Keratinocyte (primary cell): ENCODE measurements at regions not wholly inside any gene's neighbourhood (a gene's known extent, or its start where the extent isn't known, plus 50 kb on each side); places are given as distances from the start of the nearest gene placed in this dataset.

Source experiments
- DNase-seq: peaks from one replicate; pipeline ENCODE4 v3.0.0-alpha.2; 2011; ENCODE audit warnings: low read depth, missing footprints, low spot score
- FAIRE-seq: peaks from 2 replicates; lab custom pipeline; 2011; peaks lifted over from hg19 to GRCh38; lab: Jason Lieb, UNC
- H2AFZ ChIP-seq: 2 replicates; pipeline ENCODE4 v1.6.0; 2012; ENCODE audit warnings: low read length, control low read depth, inconsistent platforms; ENCODE audit not compliant: control insufficient read depth
- H3K27ac ChIP-seq: 2 replicates; pipeline ENCODE4 v1.5.1; 2011; ENCODE audit warnings: low read length; ENCODE audit not compliant: control insufficient read depth, insufficient read depth
- H3K27me3 ChIP-seq: 3 replicates; pipeline ENCODE4 v1.6.0; 2011; ENCODE audit warnings: low read length; ENCODE audit not compliant: control insufficient read depth, insufficient read depth; ENCODE audit errors: extremely low read depth
- H3K36me3 ChIP-seq, 2 experiments: 2 replicates in 1 of 2; 3 replicates in 1 of 2; pipeline ENCODE4 v1.5.1; 2011; ENCODE audit warnings: low read length in 2 of 2, mild to moderate bottlenecking in 1 of 2; ENCODE audit not compliant: control insufficient read depth in 2 of 2, insufficient read depth in 2 of 2; ENCODE audit errors: extremely low read depth in 1 of 2
- H3K4me1 ChIP-seq: 3 replicates; pipeline ENCODE4 v1.5.1; 2011; ENCODE audit warnings: low read length; ENCODE audit not compliant: control insufficient read depth, insufficient read depth; ENCODE audit errors: extremely low read depth
- H3K4me2 ChIP-seq: 3 replicates; pipeline ENCODE4 v1.6.0; 2011; ENCODE audit warnings: low read depth, low read length; ENCODE audit not compliant: control insufficient read depth, insufficient read depth; ENCODE audit errors: extremely low read depth
- H3K4me3 ChIP-seq, 3 experiments: fragments of 200-600 bp in 1 of 3; sonication (generic) in 1 of 3; 2 replicates in 2 of 3; 3 replicates in 1 of 3; pipeline ENCODE4 v1.5.1; 2011 to 2016; ENCODE audit warnings: low read length in 3 of 3, mild to moderate bottlenecking in 3 of 3, control low read depth in 2 of 3, inconsistent platforms in 1 of 3, low read depth in 1 of 3, mixed read lengths in 1 of 3, mixed run types in 1 of 3, moderate library complexity in 1 of 3; ENCODE audit not compliant: control insufficient read depth in 2 of 3, insufficient read depth in 2 of 3; ENCODE audit errors: extremely low read depth in 1 of 3
- H3K79me2 ChIP-seq: 2 replicates; pipeline ENCODE4 v1.6.0; 2012; ENCODE audit warnings: low read length; ENCODE audit not compliant: control insufficient read depth, insufficient read depth
- H3K9ac ChIP-seq: 3 replicates; pipeline ENCODE4 v1.6.0; 2011; ENCODE audit warnings: low read length; ENCODE audit not compliant: control insufficient read depth, insufficient read depth; ENCODE audit errors: extremely low read depth
- H3K9me1 ChIP-seq: 3 replicates; pipeline ENCODE4 v1.6.0; 2011; ENCODE audit warnings: low read length; ENCODE audit not compliant: control insufficient read depth, insufficient read depth; ENCODE audit errors: extremely low read depth
- H3K9me3 ChIP-seq: 2 replicates; pipeline ENCODE4 v1.5.1; 2012; ENCODE audit warnings: low read depth, low read length; ENCODE audit not compliant: control insufficient read depth
- H4K20me1 ChIP-seq: 3 replicates; pipeline ENCODE4 v1.6.0; 2011; ENCODE audit warnings: low read length; ENCODE audit not compliant: control insufficient read depth, insufficient read depth; ENCODE audit errors: extremely low read depth
- EZH2 ChIP-seq: IDR thresholded peaks from one replicate; pipeline ENCODE4 v1.6.1; 2012; ENCODE audit warnings: inconsistent platforms, mild to moderate bottlenecking, low read length, moderate library complexity
- dilution Hi-C: fragments of 300-500 bp; cut with MboI; formaldehyde crosslinking; loops from one replicate; pipeline ENCODE4 v1.7.0; 2020; ENCODE audit warnings: low sequenced_read_pairs; ENCODE audit not compliant: extremely low pct_ligation_motif_present
- TF ChIP-seq, protein P1 (sequence below), 3 experiments: IDR thresholded peaks in 1 of 3; conservative IDR thresholded peaks in 1 of 3; optimal IDR thresholded peaks in 1 of 3; 2 replicates in 2 of 3; 3 replicates in 1 of 3; pipeline versions ENCODE3 to v1.5.1; 2011; ENCODE audit warnings: low read length in 3 of 3, mild to moderate bottlenecking in 3 of 3, moderate library complexity in 2 of 3, control low read depth in 1 of 3, inconsistent platforms in 1 of 3; ENCODE audit not compliant: insufficient read depth in 2 of 3; ENCODE audit errors: extremely low read depth in 1 of 3

DNA sequence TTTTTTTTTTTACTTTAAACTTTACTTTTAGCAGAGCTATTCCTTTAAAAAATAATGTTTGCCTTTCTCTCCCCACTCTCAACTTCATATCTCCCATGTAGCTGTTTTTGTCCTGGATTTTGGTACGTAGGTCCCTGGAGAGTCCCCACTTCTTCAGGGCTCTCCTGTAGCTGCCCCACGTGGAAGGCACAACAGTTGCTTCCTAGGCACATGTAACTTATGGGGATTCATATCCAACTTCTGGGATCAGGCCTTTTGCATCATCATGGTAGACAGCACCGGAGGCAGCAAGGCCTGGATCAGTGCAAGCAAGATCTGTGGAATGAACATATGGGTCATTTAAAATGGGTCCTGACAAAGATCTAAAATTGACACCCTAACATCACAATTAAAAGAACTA is 95.7 kb downstream of the ACAA2 start:
- no peaks in the 10 kb centered on the region for H3K9me1 ChIP-seq
- dilution Hi-C loops, result no loop called here
- no peaks in the 10 kb centered on the region for H3K9me3 ChIP-seq
- H3K4me3 ChIP-seq, result no peak overlapping the region
- no peaks in the 10 kb centered on the region for H3K36me3 ChIP-seq
- DNase-seq (no peak), FAIRE-seq (no peak)
- H2AFZ ChIP-seq, result no peak overlapping the region
- H3K4me2 ChIP-seq, result no peak overlapping the region
- no peak overlapping the region for H3K9ac ChIP-seq
- TF ChIP-seq, protein P1, sequence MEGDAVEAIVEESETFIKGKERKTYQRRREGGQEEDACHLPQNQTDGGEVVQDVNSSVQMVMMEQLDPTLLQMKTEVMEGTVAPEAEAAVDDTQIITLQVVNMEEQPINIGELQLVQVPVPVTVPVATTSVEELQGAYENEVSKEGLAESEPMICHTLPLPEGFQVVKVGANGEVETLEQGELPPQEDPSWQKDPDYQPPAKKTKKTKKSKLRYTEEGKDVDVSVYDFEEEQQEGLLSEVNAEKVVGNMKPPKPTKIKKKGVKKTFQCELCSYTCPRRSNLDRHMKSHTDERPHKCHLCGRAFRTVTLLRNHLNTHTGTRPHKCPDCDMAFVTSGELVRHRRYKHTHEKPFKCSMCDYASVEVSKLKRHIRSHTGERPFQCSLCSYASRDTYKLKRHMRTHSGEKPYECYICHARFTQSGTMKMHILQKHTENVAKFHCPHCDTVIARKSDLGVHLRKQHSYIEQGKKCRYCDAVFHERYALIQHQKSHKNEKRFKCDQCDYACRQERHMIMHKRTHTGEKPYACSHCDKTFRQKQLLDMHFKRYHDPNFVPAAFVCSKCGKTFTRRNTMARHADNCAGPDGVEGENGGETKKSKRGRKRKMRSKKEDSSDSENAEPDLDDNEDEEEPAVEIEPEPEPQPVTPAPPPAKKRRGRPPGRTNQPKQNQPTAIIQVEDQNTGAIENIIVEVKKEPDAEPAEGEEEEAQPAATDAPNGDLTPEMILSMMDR (optimal IDR thresholded peaks at IDR 0.05 in 1 of 3, IDR thresholded peaks at IDR 0.05 in 1 of 3, conservative IDR thresholded peaks at IDR 0.05 in 1 of 3; ENCODE audit: extremely low read depth in 1 of 3, insufficient read depth in 2 of 3, low read length in 3 of 3), result no peak
- no peak for TF ChIP-seq EZH2
- H3K27ac ChIP-seq, result no peak overlapping the region
- H4K20me1 ChIP-seq, result no peaks in the 10 kb centered on the region
- no peaks in the 10 kb centered on the region for H3K4me1 ChIP-seq
- no peaks in the 10 kb centered on the region for H3K27me3 ChIP-seq
- no peaks in the 10 kb centered on the region for H3K79me2 ChIP-seq

DNA sequence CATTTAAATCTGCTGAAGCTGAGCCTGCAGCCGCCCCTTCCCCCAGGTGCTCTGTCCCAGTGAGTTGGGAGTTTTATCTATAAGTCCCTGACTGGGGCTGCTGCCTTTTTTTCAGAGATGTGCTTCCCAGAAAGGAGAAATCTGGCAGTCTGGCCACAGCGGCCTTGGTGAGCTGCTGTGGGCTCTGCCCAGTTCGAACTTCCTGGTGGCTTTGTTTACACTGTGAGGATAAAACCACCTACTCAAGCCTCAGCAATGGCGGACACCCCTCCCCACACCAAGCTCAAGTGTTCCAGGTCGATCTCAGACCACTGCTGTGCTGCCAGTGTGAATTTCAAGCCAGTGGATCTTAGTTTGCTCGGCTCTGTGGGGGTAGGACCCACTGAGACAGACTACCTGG is 97.3 kb downstream of the ACAA2 start:
- no peaks in the 10 kb centered on the region for H4K20me1 ChIP-seq
- H3K4me3 ChIP-seq, result no peak overlapping the region
- H2AFZ ChIP-seq, result no peak overlapping the region
- no peaks in the 10 kb centered on the region for H3K79me2 ChIP-seq
- no peak overlapping the region for H3K27ac ChIP-seq
- FAIRE-seq (no peak), DNase-seq (no peak)
- H3K9me3 ChIP-seq, result no peaks in the 10 kb centered on the region
- H3K4me2 ChIP-seq, result no peak overlapping the region
- TF ChIP-seq, protein P1 (optimal IDR thresholded peaks at IDR 0.05 in 1 of 3, IDR thresholded peaks at IDR 0.05 in 1 of 3, conservative IDR thresholded peaks at IDR 0.05 in 1 of 3; ENCODE audit: extremely low read depth in 1 of 3, insufficient read depth in 2 of 3, low read length in 3 of 3), result no peak
- no peak for TF ChIP-seq EZH2
- H3K9ac ChIP-seq, result no peak overlapping the region
- no peaks in the 10 kb centered on the region for H3K9me1 ChIP-seq
- H3K27me3 ChIP-seq, result no peaks in the 10 kb centered on the region
- dilution Hi-C loops, result no loop called here
- H3K4me1 ChIP-seq, result no peaks in the 10 kb centered on the region
- no peaks in the 10 kb centered on the region for H3K36me3 ChIP-seq
